ENCODE measurements at regions not wholly inside any gene's neighbourhood (a gene's known extent, or its start where the extent isn't known, plus 50 kb on each side); places are given as distances from the start of the nearest gene placed in this dataset.

DNA sequence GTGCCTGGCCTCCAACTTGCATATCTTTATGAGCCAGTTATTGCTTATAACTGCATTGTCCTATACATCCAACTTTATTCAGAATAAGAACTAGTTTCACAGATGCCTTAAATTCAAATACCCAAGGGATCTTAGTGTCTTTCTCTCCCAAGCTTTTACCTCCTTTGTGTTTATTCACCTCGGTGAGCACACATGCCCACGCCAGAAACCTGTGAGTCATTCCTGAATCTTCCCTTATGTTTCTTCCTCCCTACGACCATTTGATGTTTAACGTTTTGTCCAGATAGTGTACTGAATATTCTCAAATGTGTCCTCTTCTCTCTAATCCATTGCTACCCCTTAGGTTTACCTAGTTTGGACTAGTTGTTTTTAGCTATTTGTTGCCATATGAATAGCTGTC, 55.5 kb upstream of the MEGF10 start:
- Histone ChIP-seq H4K20me1 (ENCODE audit: control insufficient read depth, extremely low read depth, insufficient read depth, low read length) (no peaks in the 10 kb centered on the region), H3K36me3 (ENCODE audit: control insufficient read depth in 2 of 2, extremely low read depth in 1 of 2, insufficient read depth in 2 of 2, low read length in 2 of 2) (no peaks in the 10 kb centered on the region), H3K27ac (ENCODE audit: control insufficient read depth, insufficient read depth, low read length) (no peak overlapping the region), H3K27me3 (ENCODE audit: control insufficient read depth, extremely low read depth, insufficient read depth, low read length) (peaks cover 2% of the 10 kb centered on the region), H3K9me3 (ENCODE audit: control insufficient read depth, low read depth, low read length) (no peaks in the 10 kb centered on the region), H3K9me1 (ENCODE audit: control insufficient read depth, extremely low read depth, insufficient read depth, low read length) (no peaks in the 10 kb centered on the region), H3K9ac (ENCODE audit: control insufficient read depth, extremely low read depth, insufficient read depth, low read length) (no peak overlapping the region), H2AFZ (ENCODE audit: control insufficient read depth, low read length) (no peak overlapping the region), H3K4me2 (ENCODE audit: control insufficient read depth, extremely low read depth, insufficient read depth, low read depth, low read length) (no peak overlapping the region), H3K4me3 (ENCODE audit: control insufficient read depth in 2 of 3, extremely low read depth in 1 of 3, insufficient read depth in 2 of 3, low read depth in 1 of 3, low read length in 3 of 3) (no peak overlapping the region), H3K79me2 (ENCODE audit: control insufficient read depth, insufficient read depth, low read length) (no peaks in the 10 kb centered on the region), H3K4me1 (ENCODE audit: control insufficient read depth, extremely low read depth, insufficient read depth, low read length) (no peaks in the 10 kb centered on the region)
- DNase-seq (ENCODE audit: low read depth, low spot score), result no peak
- TF ChIP-seq, protein P1, sequence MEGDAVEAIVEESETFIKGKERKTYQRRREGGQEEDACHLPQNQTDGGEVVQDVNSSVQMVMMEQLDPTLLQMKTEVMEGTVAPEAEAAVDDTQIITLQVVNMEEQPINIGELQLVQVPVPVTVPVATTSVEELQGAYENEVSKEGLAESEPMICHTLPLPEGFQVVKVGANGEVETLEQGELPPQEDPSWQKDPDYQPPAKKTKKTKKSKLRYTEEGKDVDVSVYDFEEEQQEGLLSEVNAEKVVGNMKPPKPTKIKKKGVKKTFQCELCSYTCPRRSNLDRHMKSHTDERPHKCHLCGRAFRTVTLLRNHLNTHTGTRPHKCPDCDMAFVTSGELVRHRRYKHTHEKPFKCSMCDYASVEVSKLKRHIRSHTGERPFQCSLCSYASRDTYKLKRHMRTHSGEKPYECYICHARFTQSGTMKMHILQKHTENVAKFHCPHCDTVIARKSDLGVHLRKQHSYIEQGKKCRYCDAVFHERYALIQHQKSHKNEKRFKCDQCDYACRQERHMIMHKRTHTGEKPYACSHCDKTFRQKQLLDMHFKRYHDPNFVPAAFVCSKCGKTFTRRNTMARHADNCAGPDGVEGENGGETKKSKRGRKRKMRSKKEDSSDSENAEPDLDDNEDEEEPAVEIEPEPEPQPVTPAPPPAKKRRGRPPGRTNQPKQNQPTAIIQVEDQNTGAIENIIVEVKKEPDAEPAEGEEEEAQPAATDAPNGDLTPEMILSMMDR (optimal IDR thresholded peaks at IDR 0.05 in 1 of 3, IDR thresholded peaks at IDR 0.05 in 1 of 3, conservative IDR thresholded peaks at IDR 0.05 in 1 of 3; ENCODE audit: extremely low read depth in 1 of 3, insufficient read depth in 2 of 3, low read length in 3 of 3), result no peak
- TF ChIP-seq EZH2 (IDR thresholded peaks at IDR 0.05; ENCODE audit: low read length), result no peak
- dilution Hi-C loops (cut with MboI; ENCODE audit: extremely low pct_ligation_motif_present, low sequenced_read_pairs), result no loop called here
- no peak for FAIRE-seq

GRCh38 chr5:127236254-127236653, 54.3 kb upstream of the MEGF10 start:
- Histone ChIP-seq H3K4me2 (ENCODE audit: control insufficient read depth, extremely low read depth, insufficient read depth, low read depth, low read length) (no peak overlapping the region), H3K9me3 (ENCODE audit: control insufficient read depth, low read depth, low read length) (no peaks in the 10 kb centered on the region), H4K20me1 (ENCODE audit: control insufficient read depth, extremely low read depth, insufficient read depth, low read length) (no peaks in the 10 kb centered on the region), H3K27me3 (ENCODE audit: control insufficient read depth, extremely low read depth, insufficient read depth, low read length) (peaks cover 2% of the 10 kb centered on the region), H3K9me1 (ENCODE audit: control insufficient read depth, extremely low read depth, insufficient read depth, low read length) (no peaks in the 10 kb centered on the region), H3K4me3 (ENCODE audit: control insufficient read depth in 2 of 3, extremely low read depth in 1 of 3, insufficient read depth in 2 of 3, low read depth in 1 of 3, low read length in 3 of 3) (no peak overlapping the region), H3K9ac (ENCODE audit: control insufficient read depth, extremely low read depth, insufficient read depth, low read length) (no peak overlapping the region), H2AFZ (ENCODE audit: control insufficient read depth, low read length) (no peak overlapping the region), H3K27ac (ENCODE audit: control insufficient read depth, insufficient read depth, low read length) (no peak overlapping the region), H3K4me1 (ENCODE audit: control insufficient read depth, extremely low read depth, insufficient read depth, low read length) (no peaks in the 10 kb centered on the region), H3K36me3 (ENCODE audit: control insufficient read depth in 2 of 2, extremely low read depth in 1 of 2, insufficient read depth in 2 of 2, low read length in 2 of 2) (no peaks in the 10 kb centered on the region), H3K79me2 (ENCODE audit: control insufficient read depth, insufficient read depth, low read length) (no peaks in the 10 kb centered on the region)
- dilution Hi-C loops (cut with MboI; ENCODE audit: extremely low pct_ligation_motif_present, low sequenced_read_pairs), result no loop called here
- FAIRE-seq, result no peak
- no peak for DNase-seq (ENCODE audit: low read depth, low spot score)
- TF ChIP-seq, protein P1 (optimal IDR thresholded peaks at IDR 0.05 in 1 of 3, IDR thresholded peaks at IDR 0.05 in 1 of 3, conservative IDR thresholded peaks at IDR 0.05 in 1 of 3; ENCODE audit: extremely low read depth in 1 of 3, insufficient read depth in 2 of 3, low read length in 3 of 3), result no peak
- TF ChIP-seq EZH2 (IDR thresholded peaks at IDR 0.05; ENCODE audit: low read length), result no peak

Small RNAs in the stretch of these regions (small RNA-seq; reads per million reads assigned to genes)
- gene AC011416.2 (ENCODE audit: insufficient read length in 3 of 3, low read depth in 3 of 3, low replicate concordance in 1 of 3), result 0 to 0.33 (median 0) reads per million in 3 experiments
- gene MRPS5P3 (ENCODE audit: insufficient read length in 3 of 3, low read depth in 3 of 3, low replicate concordance in 1 of 3), result 0 reads per million in 3 experiments

All from keratinocyte (primary cell).